Activated CD8-positive, alpha-beta memory T cell treated with anti-CD3 and anti-CD28 coated beads, Interleukin-2, amount 50 U/mL, for 24 hours (primary cell): ENCODE measurements at regions not wholly inside any gene's neighbourhood (a gene's known extent, or its start where the extent isn't known, plus 50 kb on each side); places are given as distances from the start of the nearest gene placed in this dataset.
"Not testable (repeated sequence)": the region's sequence is repeated elsewhere in the genome, so short reads cannot be mapped to it uniquely, and the experiment has no call there.

Experiments used
- DNase-seq: peaks from one replicate; pipeline ENCODE4 v3.0.0-alpha.2; 2020; ENCODE audit errors: extremely low read depth

GRCh38 chr20:52008874-52009273 lies 182.7 kb downstream of the ZFP64 start:
- no peak for DNase-seq

DNA sequence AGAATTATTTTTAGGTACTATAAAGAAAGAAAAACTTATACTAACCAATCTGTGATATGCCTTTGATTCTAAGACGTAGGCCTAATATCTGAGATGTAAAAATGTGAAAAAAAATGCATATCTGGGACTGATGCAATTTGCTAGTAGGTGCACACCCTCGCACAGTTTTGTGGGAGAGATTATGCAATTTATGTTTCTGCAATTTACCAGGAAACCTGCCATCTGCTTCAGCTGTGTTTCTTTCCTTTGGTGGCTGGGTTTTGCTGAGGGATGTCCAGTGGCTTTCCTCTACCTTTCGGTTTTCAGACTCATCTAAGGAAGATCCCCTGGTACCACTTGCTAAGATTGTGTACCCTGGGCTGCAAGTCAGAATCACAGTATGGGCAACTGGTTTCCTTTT lies 186.9 kb downstream of the ZFP64 start:
- no peak for DNase-seq

GRCh38 chr20:52004018-52004417 lies 187.6 kb downstream of the ZFP64 start:
- no peak for DNase-seq

- DNase-seq, result no peak
Observed at GRCh38 chr20:52003415-52003814, 188.2 kb downstream of the ZFP64 start.

- DNase-seq, result no peak
Observed at GRCh38 chr20:52001999-52002666, 189.4 kb downstream of the ZFP64 start.

- DNase-seq, result not testable (repeated sequence)
Observed at GRCh38 chr20:51997281-51997936, 194.2 kb downstream of the ZFP64 start.

DNA sequence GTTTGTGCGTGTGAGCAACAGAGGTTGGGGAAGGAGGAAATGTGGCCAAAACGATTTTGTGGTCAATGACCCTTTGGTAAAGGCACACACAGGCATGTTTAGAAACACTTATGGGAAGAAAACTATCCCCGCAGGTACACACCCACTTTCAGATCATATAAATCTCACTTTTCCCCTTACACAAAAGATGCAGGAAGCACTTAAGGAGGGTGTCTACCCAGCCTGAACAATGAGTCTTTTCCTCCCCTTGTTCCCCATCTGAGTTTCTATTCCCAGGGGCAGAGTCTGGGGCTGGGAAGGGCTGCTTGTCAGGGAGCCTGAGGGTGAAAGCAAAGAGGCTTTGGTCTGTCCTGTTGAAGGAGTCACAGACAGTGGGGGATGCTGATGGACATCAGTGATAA lies 193.2 kb upstream of the SALL4 start:
- no peak for DNase-seq

DNA sequence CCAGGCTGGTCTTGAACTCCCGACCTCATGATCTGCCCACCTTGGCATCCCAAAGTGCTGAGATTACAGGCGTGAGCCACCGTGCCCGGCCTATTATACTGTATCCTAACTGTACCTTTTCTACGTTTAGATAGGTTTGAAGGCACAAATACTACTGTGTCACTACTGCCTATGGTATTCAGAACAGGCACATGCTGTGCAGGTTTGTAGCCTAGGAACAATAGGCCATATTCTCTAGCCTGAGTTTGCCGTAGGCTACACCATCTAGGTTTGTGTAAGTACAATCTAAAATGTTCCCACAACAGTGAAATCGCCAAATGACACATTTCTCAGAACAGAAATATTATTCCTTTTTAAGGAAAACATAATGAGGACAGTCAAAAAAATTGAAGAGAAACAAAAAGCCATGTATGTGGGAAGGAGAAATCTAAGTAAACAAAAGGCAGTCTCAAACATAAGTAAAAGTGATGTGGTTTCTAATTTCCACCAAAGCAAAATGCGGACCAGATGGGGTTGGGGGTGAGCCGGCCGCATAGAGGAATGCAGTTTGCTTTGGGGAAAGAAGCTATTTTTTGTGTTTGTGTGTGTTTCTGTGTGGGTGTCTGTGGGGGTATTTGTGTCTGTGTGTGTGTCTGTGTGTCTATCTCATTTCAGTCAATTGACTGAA lies 192.6 kb upstream of the SALL4 start:
- no peak for DNase-seq

GRCh38 chr20:51987812-51988211 lies 185.5 kb upstream of the SALL4 start:
- no peak for DNase-seq

DNA sequence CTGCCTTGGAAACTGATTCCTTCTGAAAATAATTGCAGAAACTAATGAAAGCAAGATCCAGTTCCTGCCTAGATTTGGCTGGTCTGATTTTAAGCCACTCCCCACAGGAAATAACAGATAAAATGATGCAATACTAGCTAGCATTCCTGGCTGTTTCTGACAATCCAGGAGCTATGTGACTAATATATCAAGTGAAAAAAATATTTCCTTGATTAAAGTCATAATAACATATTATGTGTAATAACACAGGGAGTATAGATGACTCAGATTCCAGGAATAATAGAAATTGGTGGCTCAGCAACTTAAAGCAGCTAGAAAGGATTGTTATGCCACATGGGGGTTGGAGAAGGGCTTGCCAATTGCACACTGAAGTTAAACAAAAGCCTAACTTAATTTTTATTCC lies 182.7 kb upstream of the SALL4 start:
- DNase-seq, result no peak

DNA sequence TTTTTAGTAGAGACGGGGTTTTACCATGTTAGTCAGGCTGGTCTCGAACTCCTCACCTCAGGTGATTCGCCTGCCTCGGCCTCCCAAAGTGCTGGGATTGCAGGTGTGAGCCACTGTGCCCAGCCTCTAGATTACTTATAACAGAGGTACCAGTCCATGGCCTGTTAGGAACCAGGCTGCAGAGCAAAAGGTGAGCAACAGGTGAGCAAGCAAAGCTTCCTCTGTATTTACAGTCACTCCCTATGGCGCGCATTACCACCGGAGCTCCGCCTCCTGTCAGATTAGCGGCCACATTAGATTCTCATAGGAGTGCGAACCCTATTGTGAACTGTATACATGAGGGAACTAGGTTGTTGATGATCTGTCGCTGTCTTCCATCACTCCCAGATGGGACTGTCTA lies 178.0 kb upstream of the SALL4 start:
- no peak for DNase-seq

- DNase-seq, result no peak
Observed at GRCh38 chr20:51979226-51979625, 176.9 kb upstream of the SALL4 start.

DNA sequence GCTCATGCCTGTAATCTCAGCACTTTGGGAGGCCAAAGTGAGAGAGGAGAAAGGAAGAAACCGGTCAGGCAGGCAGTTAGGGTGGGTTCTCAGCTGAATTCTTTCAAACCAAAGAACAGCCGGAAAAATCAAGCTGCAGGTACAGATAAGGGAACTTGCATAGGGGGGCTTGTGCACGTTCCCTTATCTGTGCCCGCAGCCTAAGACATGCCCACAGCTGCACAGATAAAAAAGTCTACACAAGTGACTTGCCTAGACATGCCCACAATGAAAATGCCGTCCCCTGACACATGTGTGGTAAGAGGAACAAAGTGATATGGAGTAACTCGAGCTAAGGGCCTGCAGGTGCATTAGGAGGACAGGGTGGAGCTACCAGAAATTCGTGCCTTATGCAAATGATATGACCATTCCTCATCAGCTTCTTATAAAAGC lies 175.8 kb upstream of the SALL4 start:
- no peak for DNase-seq

DNA sequence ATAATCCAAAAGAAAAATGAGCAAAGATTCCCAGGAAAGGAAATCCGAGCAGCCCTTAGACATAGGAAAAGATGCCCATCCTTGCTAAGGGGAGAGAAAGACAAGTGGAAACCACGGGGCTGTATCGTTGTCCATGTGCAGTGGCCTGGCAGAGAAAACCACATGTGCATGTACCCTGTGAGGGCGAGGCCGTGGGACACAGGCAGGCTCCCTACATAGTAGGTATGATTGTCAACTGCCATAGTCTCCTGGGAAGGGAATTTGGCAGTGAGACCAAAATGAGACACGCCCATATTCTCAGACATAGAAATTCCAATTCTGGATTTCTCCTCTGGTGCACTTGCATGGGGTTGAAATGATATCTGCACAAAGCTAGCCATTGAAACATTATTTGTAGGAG lies 169.7 kb upstream of the SALL4 start:
- no peak for DNase-seq

DNA sequence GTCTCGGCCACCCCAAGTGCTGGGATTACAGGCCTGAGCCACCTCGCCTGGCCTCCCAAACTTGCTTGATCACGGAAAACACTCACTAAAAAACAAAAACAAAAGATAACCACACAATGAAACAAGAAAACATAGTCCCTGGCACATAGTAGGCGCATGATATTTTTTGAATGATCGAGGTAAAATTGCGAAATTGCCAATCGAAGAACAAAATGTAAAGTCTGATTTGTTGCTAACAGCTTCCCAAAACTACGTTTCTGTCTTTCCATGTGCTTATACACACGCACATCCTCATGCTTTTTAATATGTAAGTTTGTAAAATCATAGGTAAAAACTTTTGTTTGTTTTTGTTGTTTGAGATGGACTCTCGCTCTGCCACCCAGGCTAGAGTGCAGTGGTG lies 168.5 kb upstream of the SALL4 start:
- DNase-seq, result no peak

- DNase-seq, result no peak
Observed at GRCh38 chr20:51969191-51969590, 166.9 kb upstream of the SALL4 start.

GRCh38 chr20:51968151-51968550 lies 165.8 kb upstream of the SALL4 start:
- no peak for DNase-seq

DNA sequence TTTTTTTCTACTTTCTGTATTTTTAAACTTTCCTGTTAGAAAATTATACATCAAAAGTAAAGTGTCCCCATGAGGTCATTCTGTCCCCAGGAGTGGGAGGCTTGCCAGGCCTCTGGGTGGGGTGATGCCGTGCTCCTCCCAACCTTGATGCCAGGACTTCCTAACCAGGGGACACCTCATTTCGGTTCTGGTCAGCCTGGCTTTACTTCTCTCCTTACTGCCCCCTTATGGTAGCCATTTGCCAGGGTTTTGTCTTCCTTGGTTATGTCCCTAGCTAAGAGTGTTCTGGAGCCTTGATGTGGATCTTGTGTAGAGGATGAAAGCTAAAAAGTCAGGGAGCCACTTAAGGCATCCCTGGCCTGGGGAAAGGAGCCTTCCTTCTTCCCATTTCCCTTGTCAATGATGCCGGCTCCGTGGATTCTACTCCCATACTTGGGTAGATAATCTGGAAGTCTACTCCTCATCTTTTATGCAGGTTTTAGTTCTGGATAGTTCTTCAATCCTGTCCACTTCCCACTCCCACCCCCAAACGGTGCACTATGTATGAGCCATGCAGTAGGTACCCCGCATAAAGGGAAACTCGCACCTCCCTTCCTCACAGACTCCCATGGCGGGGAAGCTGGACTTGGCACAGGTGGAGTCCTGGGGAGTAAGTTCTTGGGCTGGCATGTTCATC lies 164.1 kb upstream of the SALL4 start:
- DNase-seq, result no peak

DNA sequence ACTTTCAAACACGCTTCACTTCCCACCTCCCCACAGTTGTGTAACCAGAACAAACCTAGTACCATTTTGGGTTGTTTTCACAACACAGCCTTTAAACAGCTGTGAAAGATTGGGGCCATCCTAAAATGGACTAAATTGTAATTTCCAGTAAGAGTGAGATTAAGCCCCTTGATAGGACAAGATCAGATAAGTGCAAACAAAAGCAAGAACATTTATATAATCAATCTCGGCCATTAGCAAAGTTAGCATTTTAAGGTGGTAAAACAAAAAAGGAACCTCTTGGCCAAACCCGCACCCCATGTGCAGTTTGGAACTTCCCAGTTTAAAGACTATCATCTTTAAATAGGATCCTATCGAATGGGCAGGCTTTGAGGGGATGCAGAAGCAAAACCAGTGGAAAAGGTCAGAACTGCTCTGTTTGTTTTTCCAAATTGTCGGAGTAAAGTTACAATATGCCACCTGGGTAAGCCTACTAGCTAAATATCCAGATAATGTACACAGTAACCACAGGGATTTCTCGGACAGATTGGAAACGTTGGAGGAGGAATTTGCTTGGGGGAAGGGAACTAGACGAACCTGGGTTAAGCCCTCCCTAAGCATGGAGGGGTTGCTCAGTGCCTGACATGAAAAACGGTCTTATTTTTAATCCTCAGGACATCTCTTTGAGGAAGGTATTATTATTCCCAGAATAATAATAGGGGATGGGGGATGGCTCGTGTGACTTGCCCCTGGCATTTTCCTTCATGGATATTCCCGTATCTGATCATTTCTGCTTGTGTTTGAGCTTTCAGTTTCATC lies 159.8 kb upstream of the SALL4 start:
- no peak for DNase-seq

DNA sequence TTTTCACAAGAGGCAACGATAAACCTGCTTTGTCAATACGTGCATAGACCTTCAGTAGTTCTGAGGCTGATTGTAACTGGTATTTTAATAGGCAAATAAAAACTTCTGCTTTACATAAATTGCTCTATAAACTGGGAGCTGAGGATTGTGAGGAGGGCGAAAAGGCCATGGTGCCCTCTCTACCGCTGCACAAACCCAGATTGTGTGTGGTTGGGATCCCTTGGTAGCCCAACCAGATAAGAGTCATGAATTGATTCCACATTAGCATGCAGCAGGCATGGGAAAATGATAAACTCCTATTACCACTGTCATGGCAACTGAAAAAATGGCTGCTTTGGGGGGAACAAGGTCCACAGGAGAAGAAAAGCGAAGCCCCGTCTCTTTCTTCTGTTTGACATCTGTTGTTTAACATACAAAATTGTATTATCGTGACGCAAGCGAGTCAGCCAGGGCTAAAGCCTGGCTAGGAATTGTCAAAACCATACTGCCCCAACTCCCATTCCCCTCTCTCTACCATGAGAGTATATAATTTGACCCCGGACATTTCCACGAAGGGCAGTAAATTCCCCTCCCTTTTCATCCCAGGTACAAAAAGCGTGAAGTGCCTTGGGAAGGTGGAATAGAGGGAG lies 157.8 kb upstream of the SALL4 start:
- no peak for DNase-seq

DNA sequence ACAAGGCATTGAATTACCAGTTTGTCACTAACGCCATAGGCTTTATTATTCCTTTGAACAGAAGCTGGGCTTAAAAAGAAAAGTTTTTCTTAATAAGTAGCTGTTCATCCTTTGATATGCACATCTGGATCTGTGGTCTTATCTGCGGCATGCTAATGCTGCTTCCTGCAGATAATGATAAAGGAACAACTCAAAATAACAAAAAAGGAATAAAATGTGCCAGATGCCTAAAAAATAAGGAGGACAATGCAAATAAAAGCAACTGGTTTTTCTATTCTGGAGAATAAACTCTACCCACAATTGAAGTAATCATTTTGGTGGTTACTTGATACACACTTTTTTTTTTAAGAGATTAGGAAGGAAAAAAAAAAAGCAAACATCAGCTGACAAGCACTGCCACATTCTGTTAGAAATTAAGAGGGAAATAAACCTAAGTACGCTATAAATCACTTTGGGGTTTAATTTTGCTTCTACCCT lies 156.8 kb upstream of the SALL4 start:
- DNase-seq, result no peak
